GM21619 (cell line): ENCODE measurements at regions not wholly inside any gene's neighbourhood (a gene's known extent, or its start where the extent isn't known, plus 50 kb on each side); places are given as distances from the start of the nearest gene placed in this dataset.
A peak's percentile ranks its signal among the peaks of the same experiment; 100 is the strongest.

ENCODE experiments used
- ATAC-seq: cut with Tn5 transposase; IDR thresholded peaks from one replicate; pipeline ENCODE4 v1.9.1; 2021; ENCODE audit not compliant: unreplicated experiment

GRCh38 chr2:58578276-58578675, 337.2 kb upstream of the FANCL start:
- no peak for ATAC-seq

- ATAC-seq, result no peak
Measured at GRCh38 chr2:58574873-58575272, 333.7 kb upstream of the FANCL start.

GRCh38 chr2:58572731-58573130, 331.6 kb upstream of the FANCL start:
- ATAC-seq, result no peak

- peak; percentile 90 for ATAC-seq
Measured at GRCh38 chr2:58571181-58571852, 330.2 kb upstream of the FANCL start.

GRCh38 chr2:58569475-58570185, 328.5 kb upstream of the FANCL start:
- peak; percentile 39 for ATAC-seq

GRCh38 chr2:58568901-58569300, 327.8 kb upstream of the FANCL start:
- ATAC-seq, result no peak

GRCh38 chr2:58562276-58562675, 321.2 kb upstream of the FANCL start:
- no peak for ATAC-seq

GRCh38 chr2:58560531-58560930, 319.4 kb upstream of the FANCL start:
- ATAC-seq, result no peak

- no peak for ATAC-seq
Measured at GRCh38 chr2:58558881-58559280, 317.8 kb upstream of the FANCL start.

GRCh38 chr2:58557176-58557575, 316.1 kb upstream of the FANCL start:
- no peak for ATAC-seq

GRCh38 chr2:58553937-58554336, 312.8 kb upstream of the FANCL start:
- ATAC-seq, result peak; percentile 47

- ATAC-seq, result no peak
Measured at GRCh38 chr2:58553522-58553921, 312.4 kb upstream of the FANCL start.

GRCh38 chr2:58545300-58546280, 304.5 kb upstream of the FANCL start:
- peak; percentile 42 for ATAC-seq

GRCh38 chr2:58543442-58543841, 302.3 kb upstream of the FANCL start:
- ATAC-seq, result no peak

GRCh38 chr2:58541511-58541910, 300.4 kb upstream of the FANCL start:
- no peak for ATAC-seq

- ATAC-seq, result no peak
Measured at GRCh38 chr2:58540681-58541080, 299.6 kb upstream of the FANCL start.

GRCh38 chr2:58539973-58540372, 298.8 kb upstream of the FANCL start:
- no peak for ATAC-seq

- no peak for ATAC-seq
Measured at GRCh38 chr2:58535990-58536389, 294.9 kb upstream of the FANCL start.

- ATAC-seq, result no peak
Measured at GRCh38 chr2:58535182-58535581, 294.1 kb upstream of the FANCL start.

GRCh38 chr2:58533376-58533775, 292.3 kb upstream of the FANCL start:
- ATAC-seq, result no peak

- no peak for ATAC-seq
Measured at GRCh38 chr2:58532641-58533040, 291.5 kb upstream of the FANCL start.

GRCh38 chr2:58527647-58528046, 286.5 kb upstream of the FANCL start:
- ATAC-seq, result no peak
